ENCODE measurements at regions not wholly inside any gene's neighbourhood (a gene's known extent, or its start where the extent isn't known, plus 50 kb on each side); places are given as distances from the start of the nearest gene placed in this dataset.

DNA sequence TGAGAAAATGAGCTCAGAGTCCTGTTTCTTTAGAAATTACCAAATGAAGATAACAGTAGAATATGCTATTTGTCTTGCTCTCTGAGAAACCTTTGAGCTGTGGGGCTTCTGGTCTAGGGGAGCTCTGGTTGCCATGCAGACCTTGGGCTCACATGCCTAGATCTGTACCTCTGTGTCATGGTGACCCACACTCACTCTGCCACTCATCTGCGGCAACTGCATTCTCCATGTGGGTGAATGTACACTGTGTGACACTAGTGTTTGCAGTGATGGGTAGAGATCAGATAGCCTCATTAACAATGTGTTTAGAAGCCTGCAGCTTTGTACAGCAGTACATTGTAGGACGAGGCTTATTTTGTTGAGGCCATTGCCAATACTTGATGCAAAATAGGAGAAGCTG, 521.2 kb downstream of the CHSY3 start:
- TF ChIP-seq CTCF (IDR thresholded peaks at IDR 0.05) (no peak), POLR2A (IDR thresholded peaks at IDR 0.05) (no peak)
- WGBS, 4 donors, result 67 to 80% (median 71%) methylated on average over 1 to 2 of the region's 2 CpGs

DNA sequence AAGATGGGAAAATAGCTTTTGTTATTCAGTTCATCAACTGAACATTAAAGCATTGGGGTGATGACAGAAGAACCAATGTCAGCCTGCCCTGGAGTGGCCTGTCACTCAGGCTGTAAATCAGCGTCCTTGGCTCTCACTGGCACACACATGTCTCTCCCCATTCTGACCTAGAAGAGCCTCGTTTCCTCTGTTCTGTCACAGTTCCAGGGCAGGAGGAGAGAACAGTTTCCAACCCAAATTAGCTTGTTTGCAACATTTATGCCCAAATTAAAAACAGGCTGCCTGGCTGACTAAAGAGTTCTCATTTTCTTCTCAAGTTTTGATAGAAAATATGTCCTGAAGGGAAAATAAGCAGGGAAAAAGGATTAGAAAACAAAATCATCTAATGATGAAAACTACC, 520.1 kb downstream of the CHSY3 start:
- H3K27me3 ChIP-seq, result no peaks in the 10 kb centered on the region
- TF ChIP-seq POLR2A (IDR thresholded peaks at IDR 0.05), result no peak
- no peak for TF ChIP-seq CTCF (IDR thresholded peaks at IDR 0.05)
- no peak overlapping the region for H3K27ac ChIP-seq
- no peaks in the 10 kb centered on the region for H3K4me1 ChIP-seq (replicated peaks in 1 of 2)
- peak in 1 of 7 donors; percentile 54 for DNase-seq
- H3K36me3 ChIP-seq (replicated peaks in 1 of 2), result no peaks in the 10 kb centered on the region
- no peak overlapping the region for H3K4me3 ChIP-seq
- intact Hi-C loops (cut with DNase I), result no loop called here
- 7 to 31% (median 19%) methylated on average over 2 of the region's 2 CpGs for WGBS, 4 donors
- no peaks in the 10 kb centered on the region for H3K9me3 ChIP-seq (replicated peaks in 1 of 3)

More for the DNA sequence above, 521.2 kb downstream of the CHSY3 start:
- Histone ChIP-seq H3K4me1 (replicated peaks in 1 of 2) (no peaks in the 10 kb centered on the region), H3K27me3 (no peaks in the 10 kb centered on the region), H3K9me3 (replicated peaks in 1 of 3) (no peaks in the 10 kb centered on the region), H3K27ac (no peak overlapping the region), H3K36me3 (replicated peaks in 1 of 2) (no peaks in the 10 kb centered on the region), H3K4me3 (no peak overlapping the region)
- no peak for DNase-seq
- intact Hi-C loops (cut with DNase I), result no loop called here

DNA sequence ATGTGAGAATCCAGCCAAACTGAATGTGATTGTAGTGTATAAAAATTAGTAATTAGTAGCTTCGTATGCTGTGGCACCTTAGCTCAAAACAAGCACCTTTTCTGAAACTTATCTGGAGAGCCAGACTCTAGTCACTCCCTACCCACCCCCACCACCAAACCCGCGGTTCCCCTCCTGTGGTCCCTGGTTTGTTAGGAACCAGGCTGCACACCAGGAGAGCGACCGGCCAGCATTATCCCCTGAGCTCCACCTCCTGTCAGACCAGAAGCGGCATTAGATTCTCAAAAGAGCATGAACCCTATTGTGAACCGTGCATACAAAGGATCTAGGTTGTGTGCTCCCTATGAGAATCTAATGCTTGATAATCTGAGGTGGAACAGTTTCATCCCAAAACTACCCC, 498.6 kb downstream of the CHSY3 start:
- Histone ChIP-seq H3K9me3 (replicated peaks in 1 of 3) (no peaks in the 10 kb centered on the region), H3K27me3 (no peaks in the 10 kb centered on the region), H3K4me1 (replicated peaks in 1 of 2) (no peaks in the 10 kb centered on the region), H3K36me3 (replicated peaks in 1 of 2) (no peaks in the 10 kb centered on the region), H3K4me3 (no peak overlapping the region), H3K27ac (no peak overlapping the region)
- intact Hi-C loops (cut with DNase I), result no loop called here
- DNase-seq, result no peak
- 47 to 64% (median 56%) methylated on average over 6 to 7 of the region's 7 CpGs for WGBS, 4 donors
- TF ChIP-seq CTCF (IDR thresholded peaks at IDR 0.05), result no peak
- TF ChIP-seq POLR2A (IDR thresholded peaks at IDR 0.05), result no peak

- no peak for DNase-seq
- H3K4me3 ChIP-seq, result no peak overlapping the region
- TF ChIP-seq CTCF (IDR thresholded peaks at IDR 0.05) (no peak), POLR2A (IDR thresholded peaks at IDR 0.05) (no peak)
Observed at GRCh38 chr5:130400091-130400490, 495.8 kb downstream of the CHSY3 start.

More at GRCh38 chr5:130400091-130400490, 495.8 kb downstream of the CHSY3 start:
- Histone ChIP-seq H3K27ac (no peak overlapping the region), H3K4me1 (replicated peaks in 1 of 2) (no peaks in the 10 kb centered on the region), H3K36me3 (replicated peaks in 1 of 2) (no peaks in the 10 kb centered on the region), H3K9me3 (replicated peaks in 1 of 3) (no peaks in the 10 kb centered on the region), H3K27me3 (no peaks in the 10 kb centered on the region)
- intact Hi-C loops (cut with DNase I), result no loop called here
